Naive thymus-derived CD4-positive, alpha-beta T cell (primary cell): ENCODE measurements at regions not wholly inside any gene's neighbourhood (a gene's known extent, or its start where the extent isn't known, plus 50 kb on each side); places are given as distances from the start of the nearest gene placed in this dataset.

Source experiments
- ATAC-seq: fragments of 150-1000 bp; cut with Tn5 transposase; 2 replicates; pipeline ENCODE4 v1.10.0; 2021; ENCODE audit warnings: mild to moderate bottlenecking, moderate library complexity
- CTCF ChIA-PET: fragments of 350-600 bp; sonication (Branson Sonifier 250); formaldehyde crosslinking; loops from one replicate; lab custom pipeline; 2021; ENCODE audit warnings: antibody characterized with exemption; lab: Charles Lee
- POLR2A ChIA-PET: fragments of 350-600 bp; sonication (Branson Sonifier 250); formaldehyde crosslinking; loops from one replicate; lab custom pipeline; 2021; ENCODE audit warnings: antibody characterized with exemption, inconsistent platforms; lab: Charles Lee
- DNase-seq, 9 donors: peaks; one replicate each; pipeline versions ENCODE4 v3.0.0 to v3.0.0-alpha.2; 2020 to 2022; ENCODE audit warnings: mixed read lengths in 1 of 9
- H3K27ac ChIP-seq: one replicate; pipeline ENCODE4 v1.7.0; 2013; ENCODE audit warnings: mild to moderate bottlenecking, low read depth, low read length, moderate library complexity
- H3K27me3 ChIP-seq, 2 donors: one replicate each; pipeline ENCODE4 v1.7.0; 2013; ENCODE audit warnings: low read length in 2 of 2, mild to moderate bottlenecking in 2 of 2, moderate library complexity in 2 of 2; ENCODE audit not compliant: control insufficient read depth in 2 of 2, insufficient read depth in 2 of 2
- H3K36me3 ChIP-seq, 3 experiments: 1 replicate in 2 of 3; 2 replicates in 1 of 3; pipeline ENCODE4 v1.7.0; 2013; ENCODE audit warnings: low read length in 3 of 3, mild to moderate bottlenecking in 3 of 3, moderate library complexity in 1 of 3; ENCODE audit not compliant: insufficient read depth in 3 of 3, control insufficient read depth in 2 of 3
- H3K4me1 ChIP-seq, 2 donors: one replicate each; pipeline ENCODE4 v1.7.0; 2013; ENCODE audit warnings: low read length in 2 of 2, mild to moderate bottlenecking in 2 of 2, moderate library complexity in 1 of 2; ENCODE audit not compliant: control insufficient read depth in 2 of 2, insufficient read depth in 2 of 2
- H3K4me3 ChIP-seq: 2 replicates; pipeline ENCODE4 v1.7.0; 2013; ENCODE audit warnings: mild to moderate bottlenecking, low read length
- H3K9me3 ChIP-seq, 3 experiments: 1 replicate in 2 of 3; 2 replicates in 1 of 3; pipeline ENCODE4 v1.7.0; 2013; ENCODE audit warnings: low read length in 3 of 3; ENCODE audit not compliant: control insufficient read depth in 2 of 3
- H3K27ac Mint-ChIP-seq, 9 donors: one replicate each; pipeline ENCODE4 v1.8.0; 2020 to 2022; ENCODE audit warnings: mixed read lengths in 9 of 9, mild to moderate bottlenecking in 8 of 9, moderate library complexity in 5 of 9, inconsistent platforms in 2 of 9
- H3K27me3 Mint-ChIP-seq, 5 donors: one replicate each; pipeline ENCODE4 v1.8.0; 2021 to 2022; ENCODE audit warnings: mixed read lengths in 5 of 5, mild to moderate bottlenecking in 1 of 5
- H3K36me3 Mint-ChIP-seq, 5 donors: one replicate each; pipeline ENCODE4 v1.8.0; 2020 to 2022; ENCODE audit warnings: mixed read lengths in 5 of 5, mild to moderate bottlenecking in 3 of 5, inconsistent platforms in 1 of 5
- H3K4me1 Mint-ChIP-seq, 7 donors: one replicate each; pipeline ENCODE4 v1.8.0; 2020 to 2022; ENCODE audit warnings: mixed read lengths in 7 of 7, mild to moderate bottlenecking in 3 of 7, inconsistent platforms in 1 of 7
- H3K4me3 Mint-ChIP-seq, 10 donors: one replicate each; pipeline ENCODE4 v1.8.0; 2020 to 2022; ENCODE audit warnings: mild to moderate bottlenecking in 10 of 10, mixed read lengths in 10 of 10, moderate library complexity in 6 of 10, inconsistent platforms in 2 of 10
- H3K9me3 Mint-ChIP-seq, 11 donors: one replicate each; pipeline ENCODE4 v1.8.0; 2020 to 2022; ENCODE audit warnings: mixed read lengths in 11 of 11, mild to moderate bottlenecking in 4 of 11, inconsistent platforms in 1 of 11, moderate library complexity in 1 of 11
- intact Hi-C, 2 donors: fragments of 100-400 bp; cut with micrococcal nuclease; formaldehyde crosslinking; loops; one replicate each; pipeline ENCODE4 v1.15.1; 2023

- POLR2A ChIA-PET = no interaction called here
- intact Hi-C loops = no loop called here
- H3K4me1 ChIP-seq = no peaks in the 10 kb centered on the region
- no peak overlapping the region for H3K4me3 ChIP-seq
- Mint-ChIP-seq H3K4me3 (no peak overlapping the region), H3K36me3 (no peaks in the 10 kb centered on the region), H3K27me3 (peaks cover 0 to 20% (median 5%) of the 10 kb centered on the region in 5 donors), H3K4me1 (no peaks in the 10 kb centered on the region), H3K9me3 (peaks cover 0 to 12% (median 2%) of the 10 kb centered on the region in 11 donors), H3K27ac (no peak overlapping the region)
- H3K27ac ChIP-seq = no peak overlapping the region
- CTCF ChIA-PET = no interaction called here
- H3K9me3 ChIP-seq = no peaks in the 10 kb centered on the region
- H3K36me3 ChIP-seq = no peaks in the 10 kb centered on the region
- DNase-seq = no peak
- no peak for ATAC-seq
- no peaks in the 10 kb centered on the region for H3K27me3 ChIP-seq
Measured at GRCh38 chr5:2617461-2617860, 134.0 kb downstream of the IRX2 start.

- H3K36me3 Mint-ChIP-seq = no peaks in the 10 kb centered on the region
- Histone ChIP-seq H3K9me3 (no peaks in the 10 kb centered on the region), H3K4me1 (no peaks in the 10 kb centered on the region), H3K4me3 (no peak overlapping the region), H3K27ac (no peak overlapping the region), H3K36me3 (no peaks in the 10 kb centered on the region), H3K27me3 (no peaks in the 10 kb centered on the region)
- ChIA-PET POLR2A (no interaction called here), CTCF (no interaction called here)
- H3K27me3 Mint-ChIP-seq = peaks cover 0 to 20% (median 5%) of the 10 kb centered on the region in 5 donors
- intact Hi-C loops = no loop called here
- peaks cover 0 to 12% (median 3%) of the 10 kb centered on the region in 11 donors for H3K9me3 Mint-ChIP-seq
- no peaks in the 10 kb centered on the region for H3K4me1 Mint-ChIP-seq
- H3K27ac Mint-ChIP-seq = no peak overlapping the region
- H3K4me3 Mint-ChIP-seq = no peak overlapping the region
- DNase-seq (no peak), ATAC-seq (no peak)
Measured at GRCh38 chr5:2615917-2616316, 135.6 kb downstream of the IRX2 start.

DNA sequence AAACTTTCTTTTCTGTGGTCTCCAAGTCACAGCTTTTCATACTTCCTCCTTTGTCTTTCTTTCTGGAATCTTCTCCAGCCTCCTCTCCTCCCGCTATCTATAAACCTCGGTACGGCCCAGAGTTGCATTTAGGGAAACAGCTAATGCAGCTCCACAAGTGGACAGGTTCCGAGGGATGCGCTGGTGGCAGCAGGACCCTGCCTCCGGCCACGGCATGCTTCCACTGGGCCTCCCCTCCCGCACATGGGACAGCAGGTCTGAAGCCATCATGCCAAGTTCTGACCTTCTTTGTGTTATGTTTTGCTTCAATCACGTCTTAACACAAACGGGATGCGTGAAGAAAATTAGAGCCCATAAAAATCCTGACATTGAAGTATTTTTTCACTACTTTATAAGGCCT, 136.9 kb downstream of the IRX2 start:
- H3K36me3 ChIP-seq = no peaks in the 10 kb centered on the region
- Mint-ChIP-seq H3K9me3 (peaks cover 0 to 12% (median 3%) of the 10 kb centered on the region in 11 donors), H3K36me3 (no peaks in the 10 kb centered on the region), H3K4me3 (no peak overlapping the region), H3K27me3 (peaks cover 0 to 20% (median 5%) of the 10 kb centered on the region in 5 donors), H3K27ac (no peak overlapping the region), H3K4me1 (no peaks in the 10 kb centered on the region)
- no peaks in the 10 kb centered on the region for H3K9me3 ChIP-seq
- DNase-seq (no peak), ATAC-seq (no peak)
- POLR2A ChIA-PET = no interaction called here
- H3K27me3 ChIP-seq = no peaks in the 10 kb centered on the region
- no peaks in the 10 kb centered on the region for H3K4me1 ChIP-seq
- CTCF ChIA-PET = no interaction called here
- no peak overlapping the region for H3K27ac ChIP-seq
- intact Hi-C loops = no loop called here
- H3K4me3 ChIP-seq = no peak overlapping the region

DNA sequence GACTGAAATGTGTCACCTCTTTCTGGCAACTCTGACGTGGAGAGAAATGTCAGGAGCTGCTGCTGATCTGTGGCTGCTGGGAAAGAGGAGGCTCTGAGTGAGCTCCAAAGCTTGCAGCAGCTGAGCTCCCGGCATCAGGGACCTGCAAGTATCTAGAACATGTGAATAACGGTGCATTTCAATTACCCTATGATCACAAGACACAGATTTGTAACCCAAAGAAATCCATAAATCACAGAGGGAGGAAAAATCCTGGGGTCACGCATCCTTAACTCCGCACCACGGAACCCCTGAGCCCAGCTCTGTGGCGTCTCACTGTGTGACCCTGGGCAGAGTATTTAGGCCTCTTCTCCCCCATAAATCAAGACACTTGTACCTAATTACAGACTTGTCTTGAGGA, 139.8 kb downstream of the IRX2 start:
- intact Hi-C loops = no loop called here
- Mint-ChIP-seq H3K4me1 (no peaks in the 10 kb centered on the region), H3K27me3 (peaks cover 0 to 19% (median 0%) of the 10 kb centered on the region in 5 donors), H3K4me3 (no peak overlapping the region), H3K36me3 (no peaks in the 10 kb centered on the region), H3K9me3 (peaks cover 0 to 17% (median 5%) of the 10 kb centered on the region in 11 donors), H3K27ac (no peak overlapping the region)
- no peaks in the 10 kb centered on the region for H3K27me3 ChIP-seq
- DNase-seq (no peak), ATAC-seq (no peak)
- H3K4me1 ChIP-seq = no peaks in the 10 kb centered on the region
- no peaks in the 10 kb centered on the region for H3K9me3 ChIP-seq
- H3K4me3 ChIP-seq = no peak overlapping the region
- CTCF ChIA-PET = no interaction called here
- no peaks in the 10 kb centered on the region for H3K36me3 ChIP-seq
- POLR2A ChIA-PET = no interaction called here
- no peak overlapping the region for H3K27ac ChIP-seq

- H3K36me3 Mint-ChIP-seq = no peaks in the 10 kb centered on the region
- H3K36me3 ChIP-seq = no peaks in the 10 kb centered on the region
- no peaks in the 10 kb centered on the region for H3K27me3 ChIP-seq
- no peak overlapping the region for H3K4me3 Mint-ChIP-seq
- no peak for DNase-seq
- intact Hi-C loops = no loop called here
- POLR2A ChIA-PET = no interaction called here
- H3K4me1 ChIP-seq = no peaks in the 10 kb centered on the region
- H3K27ac Mint-ChIP-seq = no peak overlapping the region
- H3K4me1 Mint-ChIP-seq = no peaks in the 10 kb centered on the region
- H3K4me3 ChIP-seq = no peak overlapping the region
- ATAC-seq = no peak
- H3K27ac ChIP-seq = no peak overlapping the region
- no peaks in the 10 kb centered on the region for H3K9me3 ChIP-seq
- CTCF ChIA-PET = no interaction called here
- H3K27me3 Mint-ChIP-seq = peaks cover 0 to 16% (median 0%) of the 10 kb centered on the region in 5 donors
- H3K9me3 Mint-ChIP-seq = peaks cover 0 to 17% (median 5%) of the 10 kb centered on the region in 11 donors
Measured at GRCh38 chr5:2610986-2611385, 140.5 kb downstream of the IRX2 start.

- Histone ChIP-seq H3K4me1 (no peaks in the 10 kb centered on the region), H3K27ac (no peak overlapping the region), H3K4me3 (no peak overlapping the region), H3K9me3 (no peaks in the 10 kb centered on the region), H3K27me3 (no peaks in the 10 kb centered on the region), H3K36me3 (no peaks in the 10 kb centered on the region)
- Mint-ChIP-seq H3K4me1 (no peaks in the 10 kb centered on the region), H3K27ac (no peak overlapping the region), H3K27me3 (peaks cover 0 to 12% (median 0%) of the 10 kb centered on the region in 5 donors), H3K36me3 (no peaks in the 10 kb centered on the region), H3K4me3 (no peak overlapping the region), H3K9me3 (peaks cover 0 to 9% (median 4%) of the 10 kb centered on the region in 11 donors)
- ChIA-PET CTCF (no interaction called here), POLR2A (no interaction called here)
- ATAC-seq (no peak), DNase-seq (no peak)
- intact Hi-C loops = no loop called here
Measured at GRCh38 chr5:2608391-2608790, 143.1 kb downstream of the IRX2 start.

DNA sequence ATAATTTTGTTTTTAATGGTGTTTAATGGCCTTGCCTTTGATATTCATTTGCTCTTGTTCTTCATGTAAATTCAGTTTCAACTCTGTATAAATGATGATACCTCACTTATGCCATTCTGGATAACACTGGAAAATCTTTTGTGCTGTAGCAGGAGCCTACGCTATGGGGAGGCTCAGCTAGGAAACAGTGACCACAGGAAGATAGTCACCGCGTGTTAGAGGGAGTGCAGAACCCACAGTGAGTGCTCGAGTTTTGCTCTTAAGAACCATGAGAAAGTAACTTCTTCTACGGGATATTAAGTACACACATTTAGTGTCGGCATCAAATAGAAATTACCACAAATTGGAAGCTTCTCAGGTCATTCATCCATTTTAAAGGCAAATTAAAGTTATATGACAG, 143.9 kb downstream of the IRX2 start:
- no peaks in the 10 kb centered on the region for H3K36me3 Mint-ChIP-seq
- H3K27me3 Mint-ChIP-seq = peaks cover 0 to 12% (median 0%) of the 10 kb centered on the region in 5 donors
- intact Hi-C loops = no loop called here
- DNase-seq = no peak
- ChIA-PET POLR2A (no interaction called here), CTCF (no interaction called here)
- Histone ChIP-seq H3K27ac (no peak overlapping the region), H3K9me3 (no peaks in the 10 kb centered on the region), H3K4me3 (no peak overlapping the region), H3K4me1 (no peaks in the 10 kb centered on the region), H3K36me3 (no peaks in the 10 kb centered on the region), H3K27me3 (no peaks in the 10 kb centered on the region)
- no peak for ATAC-seq
- H3K27ac Mint-ChIP-seq = no peak overlapping the region
- peaks cover 0 to 9% (median 4%) of the 10 kb centered on the region in 11 donors for H3K9me3 Mint-ChIP-seq
- H3K4me1 Mint-ChIP-seq = no peaks in the 10 kb centered on the region
- no peak overlapping the region for H3K4me3 Mint-ChIP-seq
